GM21367 (cell line): ENCODE measurements at regions not wholly inside any gene's neighbourhood (a gene's known extent, or its start where the extent isn't known, plus 50 kb on each side); places are given as distances from the start of the nearest gene placed in this dataset.
"Not testable (repeated sequence)": the region's sequence is repeated elsewhere in the genome, so short reads cannot be mapped to it uniquely, and the experiment has no call there.

Source experiments
- ATAC-seq: cut with Tn5 transposase; IDR thresholded peaks from one replicate; pipeline ENCODE4 v1.9.1; 2021; ENCODE audit not compliant: unreplicated experiment

DNA sequence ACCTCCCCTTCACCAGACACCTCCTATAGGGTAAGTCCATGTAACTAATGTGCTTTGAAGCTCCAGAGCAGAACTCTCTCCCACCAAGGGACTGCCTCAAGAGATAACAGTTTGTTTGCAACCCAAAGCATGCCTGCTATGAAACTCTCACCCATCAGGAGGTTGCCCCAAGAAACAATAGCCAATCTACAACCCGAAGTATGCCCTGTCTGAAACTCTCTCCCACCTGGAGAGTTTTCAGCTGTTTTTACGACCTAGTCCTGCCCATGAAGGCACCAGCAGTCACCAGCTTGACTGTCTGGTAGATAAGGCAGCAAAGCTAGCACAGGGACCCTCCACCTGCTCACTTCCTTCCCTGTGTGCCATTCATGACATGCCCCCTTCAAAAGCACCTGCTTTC is 533.9 kb upstream of the CRIM1 start:
- ATAC-seq: no peak

DNA sequence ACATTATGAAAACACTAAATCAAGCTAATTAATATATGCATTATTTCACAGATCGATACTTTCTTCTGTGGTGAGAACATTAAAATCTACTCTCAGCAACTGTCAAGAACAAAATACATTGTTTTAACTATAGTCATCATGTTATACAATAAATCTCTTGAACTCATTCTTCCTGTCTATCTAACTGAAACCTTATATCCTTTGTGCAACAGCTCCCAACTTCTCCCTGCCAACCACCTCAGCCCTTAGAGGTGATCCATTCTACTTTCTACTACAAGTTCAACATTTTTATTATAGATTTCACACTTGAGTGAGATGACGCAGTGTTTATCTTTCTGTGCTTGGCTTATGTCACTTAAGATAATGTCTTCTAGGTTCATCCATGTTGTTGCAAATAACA is 535.2 kb upstream of the CRIM1 start:
- ATAC-seq: no peak

DNA sequence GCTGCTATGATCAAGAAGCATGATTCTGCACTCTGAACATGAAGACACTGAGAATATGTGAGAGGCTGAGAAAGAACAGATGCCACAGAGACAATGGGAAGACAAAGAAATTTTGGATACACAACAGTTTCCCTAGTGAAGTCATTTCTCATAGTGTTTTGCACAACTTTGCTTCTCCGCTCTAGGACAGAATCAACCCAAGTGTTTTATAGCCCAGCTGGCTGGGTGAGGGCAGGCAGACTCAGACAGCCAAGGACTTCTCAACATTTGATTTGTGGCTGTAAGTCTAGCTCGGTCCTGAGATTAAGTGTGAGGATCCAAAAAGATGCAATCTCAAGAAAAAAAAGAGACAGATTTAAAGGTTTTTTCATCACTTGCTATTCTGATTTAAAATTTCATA is 536.5 kb upstream of the CRIM1 start:
- ATAC-seq: no peak

DNA sequence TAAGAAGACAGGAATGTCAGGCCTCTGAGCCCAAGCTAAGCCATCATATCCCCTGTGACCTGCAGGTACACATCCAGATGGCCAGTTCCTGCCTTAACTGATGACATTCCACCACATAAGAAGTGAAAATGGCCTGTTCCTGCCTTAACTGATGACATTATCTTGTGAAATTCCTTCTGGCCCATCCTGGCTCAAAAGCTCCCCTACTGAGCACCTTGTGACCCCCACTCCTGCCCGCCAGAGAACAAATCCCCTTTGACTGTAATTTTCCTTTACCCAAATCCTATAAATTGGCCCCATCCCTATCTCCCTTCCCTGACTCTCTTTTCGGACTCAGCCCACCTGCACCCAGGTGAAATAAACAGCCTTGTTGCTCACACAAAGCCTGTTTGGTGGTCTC is 537.2 kb upstream of the CRIM1 start:
- not testable (repeated sequence) for ATAC-seq

DNA sequence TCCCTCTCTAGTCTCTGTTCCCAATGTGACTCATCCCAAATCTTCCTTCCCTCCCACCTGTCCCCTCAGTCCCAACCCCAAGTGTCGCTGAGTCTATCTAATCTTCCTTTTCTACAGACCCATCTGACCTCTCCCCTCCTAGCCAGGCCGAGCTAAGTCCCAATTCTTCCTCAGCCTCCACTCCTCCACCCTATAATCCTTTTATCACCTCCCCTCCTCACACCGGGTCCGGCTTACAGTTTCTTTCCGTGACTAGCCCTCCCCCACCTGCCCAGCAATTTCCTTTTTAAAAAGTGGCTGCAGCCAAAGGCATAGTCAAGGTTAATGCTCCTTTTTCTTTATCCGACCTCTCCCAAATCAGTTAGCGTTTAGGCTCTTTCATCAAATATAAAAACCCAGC is 541.0 kb upstream of the CRIM1 start:
- not testable (repeated sequence) for ATAC-seq

DNA sequence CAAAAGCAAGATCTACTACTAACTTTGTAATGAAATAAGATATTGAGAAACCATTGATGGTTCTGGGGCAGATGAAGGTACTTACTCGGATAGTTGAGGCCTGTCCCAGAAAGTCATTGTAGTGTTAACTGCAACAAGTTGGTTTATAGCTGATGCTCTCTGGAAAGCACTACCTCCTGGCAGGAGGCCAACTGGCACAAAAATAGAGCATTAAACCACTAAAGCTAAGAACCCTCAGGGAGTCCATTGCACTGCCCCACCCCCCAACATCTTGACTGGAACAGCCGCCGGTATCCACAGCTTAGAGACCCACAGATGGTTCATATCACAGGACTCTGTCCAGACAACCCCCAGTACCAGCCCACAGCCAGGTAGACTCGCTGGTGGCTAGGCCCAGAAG is 552.5 kb upstream of the CRIM1 start:
- ATAC-seq: no peak

DNA sequence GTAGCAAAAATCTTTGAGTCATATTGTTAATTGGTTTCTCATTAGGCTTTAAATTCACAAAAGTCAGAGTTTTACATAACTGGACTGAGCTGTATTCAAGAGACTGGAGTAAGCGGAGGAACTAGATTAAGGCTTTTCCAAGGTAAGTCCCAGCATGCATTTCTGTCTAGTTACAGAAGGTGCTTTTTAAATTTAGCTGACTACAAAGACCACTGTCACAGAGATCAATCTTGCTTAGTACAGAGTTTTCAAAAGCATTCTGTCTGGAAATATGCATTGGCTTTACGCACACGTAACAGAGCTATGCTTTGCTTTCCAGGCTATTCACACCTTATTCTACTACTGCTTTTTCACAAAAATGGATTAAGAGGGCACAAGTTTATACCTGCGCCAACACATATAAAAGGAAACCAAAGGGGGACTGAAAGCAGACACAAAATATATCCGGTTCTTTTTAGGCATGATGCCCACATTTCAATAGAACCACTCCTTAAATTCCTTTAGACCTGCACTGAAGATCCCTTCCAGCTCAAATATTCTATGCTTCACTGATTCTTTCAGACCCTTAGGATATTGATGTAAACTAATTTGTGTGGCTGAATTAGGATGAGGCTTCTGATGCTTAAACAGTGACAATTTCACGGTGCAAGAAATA is 560.7 kb upstream of the CRIM1 start:
- ATAC-seq: no peak

DNA sequence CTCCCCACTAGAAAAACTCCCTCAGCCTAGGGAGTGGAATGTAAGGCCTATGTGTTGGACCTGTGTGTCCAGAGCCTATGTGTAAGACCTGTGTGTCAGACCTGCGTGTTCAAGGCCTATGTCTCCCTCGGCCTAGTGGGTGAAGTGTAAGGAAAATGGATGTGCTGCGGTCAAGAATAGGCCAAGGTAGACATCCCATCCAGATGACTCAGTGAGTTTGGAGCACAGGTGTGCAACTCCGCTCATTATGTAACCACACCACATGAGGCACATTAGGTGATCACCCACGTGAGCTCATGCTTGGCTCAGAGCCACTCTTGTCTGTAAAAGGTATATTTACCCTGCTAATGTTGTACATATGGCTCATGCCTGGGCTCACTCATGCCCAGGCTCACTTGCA is 565.3 kb upstream of the CRIM1 start:
- ATAC-seq: no peak

DNA sequence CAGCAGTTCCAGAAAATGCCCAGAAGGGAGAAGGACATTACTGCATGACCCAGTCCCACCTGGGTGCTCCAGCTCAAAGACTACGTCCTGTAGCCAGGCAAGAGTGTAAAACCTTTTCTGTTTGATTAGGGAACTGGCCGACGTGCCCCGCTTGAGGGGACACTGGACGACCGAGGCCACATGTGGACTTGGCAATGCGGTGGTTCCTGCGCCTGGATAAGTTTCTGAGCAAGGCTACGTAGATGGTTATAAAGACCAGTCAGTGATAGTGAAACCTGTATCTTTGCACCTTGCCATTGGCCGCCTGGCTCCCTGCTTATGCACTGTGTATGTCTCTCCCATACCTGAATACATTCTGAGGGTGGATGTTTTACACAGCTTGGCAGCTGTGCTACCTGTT is 567.0 kb upstream of the CRIM1 start:
- ATAC-seq: no peak

DNA sequence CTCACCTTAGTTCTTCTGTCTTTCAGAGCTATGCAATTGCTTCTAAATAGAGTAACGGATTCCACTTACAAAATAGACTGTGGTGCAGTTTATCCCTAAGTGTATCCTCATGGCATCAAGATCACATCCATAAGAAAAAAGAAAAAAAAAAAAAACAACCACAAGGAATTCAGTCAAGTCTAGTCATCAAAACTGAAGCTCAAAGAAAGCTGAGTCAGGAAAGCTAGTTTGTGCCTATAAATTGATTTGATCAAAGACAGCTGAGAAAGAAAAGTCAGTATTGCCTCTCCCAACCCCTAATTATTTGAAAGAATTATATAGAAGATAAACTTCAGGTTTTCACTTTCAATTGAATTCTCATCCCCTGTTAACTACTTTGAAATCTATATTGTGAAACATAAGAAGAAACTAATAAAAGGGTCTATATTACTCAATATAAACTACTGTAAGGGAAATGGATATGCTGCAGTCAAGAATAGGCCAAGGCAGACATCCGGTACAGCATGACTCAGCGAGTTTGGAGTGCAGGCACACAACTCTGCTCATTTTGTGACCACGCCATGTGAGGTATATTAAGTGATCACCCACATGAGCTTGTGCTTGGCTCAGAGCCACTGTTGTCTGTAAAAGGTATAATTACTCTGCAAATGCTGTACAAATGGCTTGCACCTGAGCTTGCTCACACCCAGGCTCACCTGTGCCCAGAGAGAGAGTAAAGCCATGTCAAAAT is 568.1 kb upstream of the CRIM1 start:
- ATAC-seq: no peak

DNA sequence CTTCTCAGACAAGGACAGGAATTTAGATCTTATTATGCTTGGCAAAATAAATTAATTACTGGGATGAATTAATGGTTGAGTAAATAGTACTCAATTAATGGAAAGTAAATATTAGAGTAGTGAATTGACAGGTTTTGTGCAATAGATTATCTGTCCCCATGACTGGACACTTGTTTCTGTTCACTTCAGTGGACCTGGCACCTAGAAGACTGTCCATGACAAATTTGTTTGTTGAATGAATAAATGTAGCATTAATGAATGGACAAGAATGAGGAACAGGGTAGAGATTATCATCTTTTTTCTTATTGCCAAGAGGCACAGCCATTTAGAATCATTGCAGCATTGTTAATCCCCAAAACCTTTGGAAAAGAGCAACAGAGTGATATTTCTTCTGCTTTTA is 570.0 kb upstream of the CRIM1 start:
- no peak for ATAC-seq

DNA sequence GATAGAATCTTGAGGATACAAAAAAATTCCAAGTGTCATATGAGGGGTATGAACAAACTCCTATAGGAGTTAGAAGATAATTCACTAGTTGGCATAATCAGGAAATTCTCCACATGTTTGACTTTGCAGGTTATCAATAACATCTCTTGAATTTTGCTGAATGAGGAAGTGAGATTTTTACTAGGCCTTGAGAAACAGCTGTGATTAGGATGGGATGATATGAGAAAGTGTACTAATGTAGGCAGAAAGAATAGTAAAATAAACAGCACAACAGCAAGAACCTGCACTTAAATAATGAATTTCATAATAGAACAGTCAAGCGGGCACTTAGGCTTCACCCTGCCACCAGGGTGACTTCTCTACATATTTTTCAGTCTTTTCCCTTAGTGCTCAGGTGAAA is 570.8 kb upstream of the CRIM1 start:
- ATAC-seq: no peak

DNA sequence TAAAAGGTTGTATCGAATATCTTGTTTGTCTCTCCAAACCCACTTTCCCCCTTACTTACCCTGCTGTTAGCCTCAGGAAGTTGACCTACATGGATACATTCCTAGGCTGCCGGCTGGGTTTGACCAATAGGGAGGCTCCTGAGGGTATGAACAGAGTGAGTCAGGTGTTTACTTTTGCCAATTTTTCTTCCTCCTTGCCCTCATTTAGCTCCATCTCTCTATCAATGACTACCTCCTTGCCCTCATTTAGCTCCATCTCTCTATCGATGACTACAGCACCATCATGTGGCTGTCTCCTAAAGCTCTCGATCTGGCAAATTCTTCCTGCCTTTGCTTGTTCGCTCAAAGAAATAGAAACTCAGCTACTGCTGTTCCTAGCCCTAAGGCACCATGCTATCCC is 571.9 kb upstream of the CRIM1 start:
- ATAC-seq: no peak

DNA sequence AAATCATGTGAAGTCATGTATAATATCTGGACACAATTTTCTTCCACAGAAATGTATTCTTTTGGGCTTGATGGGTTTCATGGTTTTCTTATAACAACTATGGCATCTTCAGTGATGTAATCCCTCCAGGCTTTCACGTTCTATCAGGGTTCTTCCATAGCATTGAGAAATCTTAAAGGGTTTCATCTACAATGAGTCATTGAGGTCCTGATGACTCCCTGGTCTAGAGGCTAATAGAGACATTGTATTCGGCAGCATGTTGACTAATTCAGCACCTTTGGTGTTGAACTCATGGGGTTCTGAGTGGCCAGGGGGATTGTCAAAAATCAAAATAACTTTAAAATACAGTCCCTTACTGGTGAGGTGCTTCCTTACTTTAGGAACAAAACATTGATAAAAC is 614.0 kb upstream of the CRIM1 start:
- ATAC-seq: no peak

DNA sequence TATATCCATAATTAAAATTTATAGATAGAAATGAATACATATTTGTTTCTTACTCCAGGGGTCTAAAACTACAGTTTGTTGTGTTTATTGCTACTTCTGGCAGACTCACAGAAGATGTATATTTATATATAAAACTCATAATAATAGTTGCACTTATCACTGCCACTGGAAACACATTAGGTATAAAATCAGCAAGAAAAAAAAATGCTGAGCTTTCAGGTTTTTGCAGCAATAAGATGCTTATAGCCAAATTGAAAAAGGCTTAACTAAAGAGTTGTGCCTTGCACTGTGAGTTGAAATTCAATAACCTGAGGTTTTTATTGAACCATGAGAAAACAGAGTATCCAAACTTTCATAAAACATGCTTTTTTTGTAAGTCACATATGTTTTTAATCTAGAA is 623.9 kb upstream of the CRIM1 start:
- no peak for ATAC-seq

DNA sequence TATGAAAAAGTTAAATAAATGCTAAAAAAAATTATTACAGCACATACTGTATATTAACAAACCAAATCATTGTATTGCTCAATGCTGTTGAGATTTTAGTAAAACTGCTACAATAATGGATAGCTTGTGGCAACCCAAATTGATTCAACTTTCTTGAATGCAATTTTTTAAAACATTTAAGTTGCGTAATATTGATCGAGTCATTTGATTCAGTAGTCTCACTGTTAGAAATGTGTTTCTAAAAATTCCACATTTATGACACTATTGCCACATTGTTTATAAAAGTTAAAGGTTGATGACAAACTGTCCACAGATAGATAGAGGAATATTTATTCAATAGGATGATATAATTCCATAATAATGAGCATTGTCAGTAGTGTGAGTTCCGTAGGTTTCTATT is 640.7 kb upstream of the CRIM1 start:
- no peak for ATAC-seq

DNA sequence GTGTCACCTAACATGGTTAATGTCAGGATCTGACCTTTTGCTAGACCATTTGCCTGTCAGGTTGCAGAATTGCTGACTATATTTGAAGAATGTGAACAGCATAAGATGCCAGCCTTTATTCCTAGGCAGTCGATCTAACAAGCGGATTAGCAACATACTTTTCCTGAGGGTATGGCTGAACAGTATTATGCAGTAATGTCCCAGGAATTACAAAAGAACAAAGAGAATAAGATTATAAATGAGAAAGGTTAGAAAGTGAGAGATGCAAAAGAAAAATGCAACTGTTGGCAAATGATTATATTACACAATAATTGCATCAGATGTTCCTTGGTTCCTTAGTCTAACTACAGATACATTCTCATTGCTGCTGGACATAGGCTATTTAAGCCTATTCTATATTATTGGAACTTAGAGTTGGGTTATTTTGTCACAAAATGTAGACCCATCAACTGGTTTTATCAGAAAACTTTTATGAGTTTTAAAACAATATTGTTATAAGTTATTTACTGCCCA is 647.1 kb upstream of the CRIM1 start:
- no peak for ATAC-seq

DNA sequence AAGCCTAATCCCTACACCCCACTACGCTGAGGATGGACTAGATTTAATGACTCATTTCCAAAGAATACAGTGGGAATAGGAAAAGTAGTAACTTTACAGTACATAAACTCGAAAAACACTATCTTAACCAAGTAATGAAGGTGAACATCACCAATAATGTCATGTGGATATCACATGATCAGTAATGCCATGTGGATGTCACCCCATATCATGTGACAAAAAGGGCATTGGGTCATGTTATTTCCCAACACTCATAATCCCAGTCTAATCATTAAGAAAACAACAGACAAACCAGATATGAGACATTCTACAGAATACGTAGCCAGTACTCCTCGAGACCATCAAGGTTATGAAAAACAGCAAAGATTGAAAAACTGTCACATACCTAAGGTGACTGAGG is 667.3 kb upstream of the CRIM1 start:
- no peak for ATAC-seq

DNA sequence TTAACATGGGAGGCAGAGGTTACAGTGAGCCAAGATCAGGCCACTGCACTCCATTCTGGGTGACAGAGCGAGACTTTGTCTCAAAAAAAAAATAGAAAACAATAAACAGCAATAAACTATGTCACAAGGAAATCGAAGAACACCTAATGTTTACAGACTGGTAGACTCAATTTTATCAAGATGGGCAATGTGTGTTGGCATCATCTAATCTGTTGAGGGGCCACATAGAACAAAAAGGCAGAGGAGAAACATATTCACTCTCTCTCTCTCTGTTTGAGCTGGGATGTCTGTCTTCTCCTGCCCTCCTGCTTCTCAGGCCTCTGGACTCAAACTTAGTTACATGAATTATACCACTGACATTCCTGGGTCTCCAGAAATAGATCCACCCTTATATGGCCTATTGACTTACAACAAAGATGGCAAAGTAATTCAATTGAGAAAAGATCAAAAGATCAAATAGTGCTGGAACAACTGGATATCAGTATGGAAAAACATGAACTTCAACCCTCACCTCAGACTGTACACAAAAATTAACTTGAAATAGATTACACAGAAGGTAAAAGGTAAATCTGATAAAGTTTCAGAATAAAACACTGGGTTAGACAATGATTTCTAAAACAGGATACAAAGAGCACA is 703.8 kb upstream of the CRIM1 start:
- ATAC-seq: no peak

DNA sequence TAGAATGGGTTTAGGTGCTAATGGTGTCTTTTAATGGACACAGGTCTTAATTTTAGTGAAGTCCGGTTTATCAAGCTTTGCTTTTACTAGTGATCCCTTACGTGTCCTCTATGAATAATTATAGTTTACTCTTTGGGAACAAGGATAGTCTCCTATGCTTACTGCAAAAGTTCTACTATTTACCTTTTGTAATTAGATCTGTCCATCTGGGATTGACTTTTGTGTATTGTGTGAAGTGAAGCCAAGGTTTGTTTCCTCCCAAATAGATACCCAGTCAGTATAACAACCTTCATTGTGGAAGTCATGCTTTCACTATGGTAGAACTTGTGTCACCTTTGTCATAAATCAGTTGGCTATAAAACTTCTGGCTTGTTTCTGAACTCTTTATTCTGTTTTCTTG is 740.9 kb upstream of the CRIM1 start:
- ATAC-seq: no peak

DNA sequence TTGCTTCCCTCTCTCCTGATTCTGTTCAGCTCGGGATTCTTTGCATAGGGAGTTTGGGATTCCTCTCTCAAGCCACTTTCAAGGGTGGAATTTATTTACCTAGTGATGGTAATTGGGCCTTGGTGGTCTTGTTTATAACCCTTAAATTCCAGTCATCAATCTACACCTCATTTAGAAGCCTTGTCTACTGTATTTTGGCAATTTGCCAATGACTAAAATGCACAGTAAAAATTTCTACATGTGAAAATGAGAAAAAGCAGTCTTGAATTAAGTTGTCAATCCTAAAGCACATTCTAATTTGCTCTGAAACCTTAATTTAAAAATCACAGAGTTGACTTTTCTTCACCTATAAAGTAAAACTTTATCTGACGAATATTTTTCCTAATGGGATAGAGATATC is 749.2 kb upstream of the CRIM1 start:
- ATAC-seq: no peak

DNA sequence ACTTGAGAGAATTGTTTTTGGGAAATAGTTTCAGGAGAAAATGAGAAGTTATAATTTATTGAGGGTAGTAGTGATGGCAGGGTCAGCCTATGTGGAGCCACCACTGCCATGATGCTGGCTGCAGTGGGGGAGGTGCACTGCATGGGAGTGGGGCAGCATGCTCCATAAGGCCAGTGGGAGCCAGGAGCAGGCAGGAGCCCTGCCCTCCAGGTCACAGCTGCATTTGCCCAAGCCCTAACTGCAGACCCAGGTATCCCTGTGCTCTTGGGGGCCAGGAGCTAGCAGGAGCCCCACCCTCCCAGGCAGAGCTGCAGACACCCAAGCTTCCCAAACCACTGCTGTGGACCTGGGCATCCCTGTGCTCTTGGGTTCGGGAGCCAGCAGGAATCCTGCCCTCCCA is 757.3 kb upstream of the CRIM1 start:
- no peak for ATAC-seq
